Breast epithelium (tissue), 3 donors: ENCODE measurements at regions not wholly inside any gene's neighbourhood (a gene's known extent, or its start where the extent isn't known, plus 50 kb on each side); places are given as distances from the start of the nearest gene placed in this dataset.

Experiments
- POLR2A ChIP-seq: fragments of 450-650 bp; IDR thresholded peaks from one replicate; pipeline ENCODE4 v1.6.1; 2016; ENCODE audit warnings: antibody characterized with exemption, mild to moderate bottlenecking, moderate library complexity
- TF ChIP-seq, protein P1 (sequence below), 3 donors: fragments of 450-650 bp; IDR thresholded peaks; one replicate each; pipeline ENCODE4 v1.5.1; 2016 to 2017; ENCODE audit warnings: antibody characterized with exemption in 3 of 3, mild to moderate bottlenecking in 3 of 3, moderate library complexity in 3 of 3

DNA sequence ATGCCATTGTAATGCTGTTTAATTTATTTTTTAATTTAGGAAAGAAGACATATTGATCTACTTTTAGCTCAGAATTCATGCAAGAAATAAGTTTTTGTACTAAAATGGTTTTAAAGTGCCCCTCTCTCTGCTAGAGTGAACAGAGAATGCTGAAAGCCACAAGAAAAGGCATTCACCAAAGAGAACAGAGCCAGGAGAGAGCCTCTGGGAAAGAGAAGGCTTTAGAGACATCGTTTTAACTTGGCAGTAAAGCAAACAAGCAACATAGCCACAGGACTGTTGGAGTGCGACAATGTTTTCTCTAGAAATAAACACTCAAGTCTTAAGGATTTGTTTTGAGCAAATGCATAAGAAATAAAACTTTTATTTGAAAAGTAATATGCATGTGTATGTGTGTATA is 484.1 kb upstream of the CPEB2 start:
- no peak for TF ChIP-seq POLR2A
- TF ChIP-seq, protein P1, sequence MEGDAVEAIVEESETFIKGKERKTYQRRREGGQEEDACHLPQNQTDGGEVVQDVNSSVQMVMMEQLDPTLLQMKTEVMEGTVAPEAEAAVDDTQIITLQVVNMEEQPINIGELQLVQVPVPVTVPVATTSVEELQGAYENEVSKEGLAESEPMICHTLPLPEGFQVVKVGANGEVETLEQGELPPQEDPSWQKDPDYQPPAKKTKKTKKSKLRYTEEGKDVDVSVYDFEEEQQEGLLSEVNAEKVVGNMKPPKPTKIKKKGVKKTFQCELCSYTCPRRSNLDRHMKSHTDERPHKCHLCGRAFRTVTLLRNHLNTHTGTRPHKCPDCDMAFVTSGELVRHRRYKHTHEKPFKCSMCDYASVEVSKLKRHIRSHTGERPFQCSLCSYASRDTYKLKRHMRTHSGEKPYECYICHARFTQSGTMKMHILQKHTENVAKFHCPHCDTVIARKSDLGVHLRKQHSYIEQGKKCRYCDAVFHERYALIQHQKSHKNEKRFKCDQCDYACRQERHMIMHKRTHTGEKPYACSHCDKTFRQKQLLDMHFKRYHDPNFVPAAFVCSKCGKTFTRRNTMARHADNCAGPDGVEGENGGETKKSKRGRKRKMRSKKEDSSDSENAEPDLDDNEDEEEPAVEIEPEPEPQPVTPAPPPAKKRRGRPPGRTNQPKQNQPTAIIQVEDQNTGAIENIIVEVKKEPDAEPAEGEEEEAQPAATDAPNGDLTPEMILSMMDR (IDR thresholded peaks at IDR 0.05) = no peak
